Superior temporal gyrus (tissue), 1 donor: ENCODE measurements at regions not wholly inside any gene's neighbourhood (a gene's known extent, or its start where the extent isn't known, plus 50 kb on each side); places are given as distances from the start of the nearest gene placed in this dataset.
A peak's percentile ranks its signal among the peaks of the same experiment; 100 is the strongest.

ENCODE experiments used
- DNase-seq: peaks from one replicate; pipeline ENCODE4 v3.0.0-alpha.2; 2016; ENCODE audit errors: extremely low spot score

DNA sequence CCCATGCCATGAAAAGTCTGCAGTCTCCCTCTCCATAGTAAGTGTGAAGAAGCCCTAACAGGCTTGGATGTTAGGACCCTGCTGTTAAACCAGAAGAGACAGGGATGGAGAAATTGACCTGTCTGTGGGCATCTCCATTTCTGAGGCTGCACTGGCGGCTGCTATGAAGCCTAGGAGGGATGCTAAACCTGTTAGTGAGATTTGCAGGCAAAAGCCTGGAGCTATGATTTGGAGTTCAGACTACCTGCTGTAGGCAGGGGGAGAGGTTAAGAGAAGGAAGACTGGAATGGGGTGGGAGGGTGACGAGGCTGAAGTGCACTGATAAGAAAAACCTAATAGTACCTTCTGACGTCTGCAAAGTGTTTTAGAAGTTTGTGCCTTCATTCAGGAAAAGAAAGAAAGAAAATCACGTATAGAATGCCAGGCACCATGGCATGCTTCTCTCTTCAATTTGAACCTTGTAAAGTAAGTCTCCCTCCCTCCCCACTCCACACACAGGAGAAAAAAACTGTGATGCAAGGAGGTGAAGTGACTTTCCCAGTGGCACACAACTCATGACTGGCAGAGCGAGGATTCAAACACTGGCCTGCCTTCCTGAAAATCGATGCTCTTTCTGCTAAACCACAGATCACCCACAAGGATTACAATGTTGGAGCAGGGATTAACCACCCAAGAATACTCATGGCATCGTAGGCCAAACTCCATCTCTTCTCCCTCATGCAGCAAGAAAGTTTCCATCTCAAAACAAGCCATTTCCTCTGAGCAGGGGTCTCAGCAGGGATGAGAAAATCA, 98.5 kb upstream of the PKDCC start:
- no peak for DNase-seq

DNA sequence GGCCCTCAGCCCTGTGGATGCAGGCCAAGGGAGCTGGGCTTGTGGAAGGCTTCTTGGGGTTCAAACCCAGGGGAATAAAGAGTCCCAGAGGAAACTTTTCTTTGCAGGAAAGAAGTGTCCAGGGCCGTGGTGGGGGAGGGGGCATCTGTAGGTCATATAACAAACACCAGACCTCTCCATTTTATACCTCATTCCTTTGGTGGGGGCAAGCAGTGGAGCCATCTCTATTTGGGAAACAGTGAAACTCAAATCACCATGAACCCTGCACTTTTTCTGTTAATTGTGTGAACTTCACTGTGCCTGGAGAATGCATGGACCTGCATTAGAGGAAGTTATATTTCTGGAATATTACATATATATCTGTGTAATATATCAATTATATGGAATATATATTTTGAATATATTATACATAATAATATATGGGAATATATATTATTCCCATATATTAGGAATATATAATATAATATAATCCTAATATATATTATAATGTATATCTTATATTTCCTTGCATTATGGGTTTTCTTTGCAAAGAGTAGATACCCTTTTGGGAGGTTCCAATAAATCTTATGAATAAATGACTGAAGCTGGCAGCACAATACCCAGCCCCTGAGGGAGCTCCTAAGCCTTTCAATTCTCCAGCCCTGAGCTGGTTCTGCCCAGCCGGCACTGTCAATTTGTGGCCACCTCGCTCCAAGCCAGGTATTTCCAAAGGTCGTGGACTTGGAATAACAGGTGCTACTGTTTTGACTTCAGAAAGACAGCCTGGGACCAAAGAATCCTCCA, 97.7 kb upstream of the PKDCC start:
- no peak for DNase-seq

DNA sequence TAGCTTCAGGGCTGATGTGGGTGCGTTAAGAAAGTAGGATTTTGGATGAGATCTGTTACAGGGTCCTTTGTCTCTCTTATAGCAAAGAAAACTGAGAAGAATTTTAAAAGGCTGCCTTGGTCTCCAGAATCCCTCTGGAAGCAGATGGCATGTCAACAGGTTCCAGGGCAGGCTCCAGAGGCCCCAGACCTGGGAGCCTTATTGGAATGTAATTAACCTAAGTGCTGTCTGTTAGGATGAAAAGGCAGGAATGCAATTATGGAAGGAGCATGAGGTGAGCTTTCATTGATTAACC, 97.2 kb upstream of the PKDCC start:
- no peak for DNase-seq

DNA sequence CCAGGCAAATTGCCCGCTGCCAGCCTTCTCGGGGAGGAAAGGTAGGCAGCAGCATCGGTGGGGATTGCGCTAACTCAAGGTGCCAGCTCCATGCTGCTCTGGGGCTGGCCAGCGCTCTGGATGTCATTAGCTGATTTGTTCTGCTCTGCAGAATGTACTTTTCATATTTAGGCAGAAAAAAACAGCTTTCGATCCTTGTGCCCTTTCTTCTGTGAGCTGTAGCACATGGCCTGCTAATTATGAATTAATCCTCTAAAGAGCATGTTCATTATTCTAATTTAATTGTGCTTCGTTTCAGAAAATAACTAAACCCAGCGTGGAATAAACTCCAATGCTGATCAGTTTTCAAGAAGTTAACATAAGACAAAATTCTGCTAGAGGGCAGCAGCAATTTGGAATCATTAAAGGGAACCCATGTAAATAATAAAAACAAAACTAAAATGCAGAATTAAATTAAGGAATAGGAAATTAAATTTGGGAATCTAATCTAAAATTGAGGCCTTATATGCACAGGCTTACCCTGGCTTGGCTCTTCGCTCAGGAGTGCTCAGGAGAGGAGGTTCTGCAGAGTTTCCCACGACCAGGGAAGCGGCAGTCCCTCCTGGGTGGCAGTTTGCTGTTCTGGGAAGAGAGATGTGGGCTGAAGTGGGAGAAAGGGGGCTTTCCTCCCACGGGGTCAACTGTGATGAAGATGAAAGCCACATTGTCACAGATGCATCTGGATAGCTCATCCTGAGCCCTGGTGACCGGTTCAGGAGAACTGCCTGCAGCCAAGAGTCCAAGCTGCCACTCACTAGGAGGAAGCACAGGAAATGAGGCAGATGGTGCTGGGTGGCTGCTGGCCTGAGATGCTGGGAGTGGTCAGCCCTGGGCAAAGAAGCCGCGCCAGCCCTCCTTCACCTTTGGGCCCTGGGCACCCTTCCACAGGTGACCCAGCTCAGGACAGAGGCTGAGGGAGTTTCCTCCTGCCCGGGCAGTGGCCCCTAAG, 93.2 kb upstream of the PKDCC start:
- no peak for DNase-seq

DNA sequence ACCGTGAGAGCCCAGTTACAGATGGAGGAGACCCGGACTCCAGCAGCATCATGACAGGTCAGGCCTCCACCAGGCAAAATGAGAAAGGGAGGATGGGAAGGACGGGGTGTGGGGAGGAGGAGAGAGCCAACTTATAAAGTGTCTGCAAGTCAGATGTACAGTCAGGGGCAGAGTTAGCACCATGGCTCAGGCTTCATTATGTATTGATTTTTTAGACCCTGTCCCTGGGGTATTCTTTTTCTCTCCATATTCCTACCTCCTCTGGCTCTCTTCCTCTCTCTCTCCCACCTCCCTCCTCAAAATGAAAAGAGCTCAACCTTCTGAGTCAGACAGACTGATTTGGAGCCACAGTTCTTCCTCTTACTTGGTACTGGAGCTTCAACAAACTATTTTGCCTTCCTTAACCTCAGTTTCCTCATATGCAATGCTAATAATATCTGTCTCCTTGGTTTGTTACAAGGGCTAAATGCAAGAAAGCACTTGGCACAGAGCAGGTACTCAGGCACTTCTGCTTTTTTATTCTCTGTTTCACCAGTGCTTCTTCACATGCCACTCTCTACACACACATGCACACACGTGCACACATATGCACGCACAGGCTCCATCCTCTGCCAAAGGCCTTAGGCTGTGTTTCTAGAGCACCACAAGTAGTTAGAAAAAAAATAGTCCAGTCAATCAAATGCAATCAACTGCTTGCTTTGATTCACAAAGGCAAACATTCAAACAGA, 92.3 kb upstream of the PKDCC start:
- DNase-seq: peak; percentile 24

DNA sequence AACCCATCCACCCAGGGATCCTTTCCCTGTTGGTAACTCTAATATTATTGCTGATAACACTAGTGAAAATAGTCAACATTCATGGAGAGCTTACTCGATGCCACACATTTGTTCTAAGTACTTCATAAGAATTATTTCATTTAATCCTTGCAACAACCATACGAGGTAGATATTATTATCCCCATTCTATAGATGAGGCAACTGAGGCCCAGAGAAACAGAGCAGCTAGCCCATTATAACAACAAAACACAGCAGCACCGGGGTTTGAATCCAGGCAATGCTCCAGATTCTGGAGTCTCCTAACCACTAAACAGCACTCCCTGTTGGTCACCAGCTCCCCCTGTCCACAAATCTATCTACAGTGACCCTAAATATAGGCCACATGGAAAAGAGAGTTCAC, 90.4 kb upstream of the PKDCC start:
- DNase-seq: no peak

DNA sequence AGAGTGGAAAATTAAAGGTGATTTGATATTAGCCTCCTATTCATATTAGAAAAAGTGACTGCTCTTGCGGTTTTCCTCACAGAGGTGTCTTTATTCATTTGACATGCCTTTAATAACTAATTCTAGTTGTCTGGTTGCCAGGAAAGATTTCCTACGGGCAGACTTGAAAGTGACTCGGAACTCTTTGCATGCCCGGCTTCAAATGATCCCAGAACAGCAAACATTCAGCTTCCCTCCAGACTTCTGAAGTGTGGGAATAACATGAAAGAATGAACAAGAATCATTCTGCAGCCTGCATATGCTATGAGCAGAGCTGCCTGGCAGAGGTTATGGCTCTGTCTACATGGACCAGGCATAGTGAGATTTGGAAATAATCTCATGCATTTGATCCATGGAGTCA, 89.6 kb upstream of the PKDCC start:
- no peak for DNase-seq

DNA sequence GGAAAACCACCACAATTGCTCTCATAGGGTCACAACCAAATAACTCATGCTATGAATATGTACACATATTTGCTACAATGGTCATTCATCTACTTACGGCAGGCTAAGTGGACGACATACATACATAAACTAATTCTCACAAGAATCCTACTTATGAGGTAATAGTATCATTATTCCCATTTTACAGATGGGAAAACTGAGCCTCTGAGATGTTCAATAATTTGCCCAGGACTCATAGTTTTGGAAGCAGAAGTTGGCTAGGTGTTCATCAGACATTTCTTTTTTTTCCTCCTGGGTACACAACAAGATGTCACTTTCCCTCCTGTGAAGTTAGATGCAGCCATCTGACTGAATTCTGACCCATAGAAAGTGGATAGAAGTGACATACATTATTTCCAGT, 89.0 kb upstream of the PKDCC start:
- DNase-seq: no peak

DNA sequence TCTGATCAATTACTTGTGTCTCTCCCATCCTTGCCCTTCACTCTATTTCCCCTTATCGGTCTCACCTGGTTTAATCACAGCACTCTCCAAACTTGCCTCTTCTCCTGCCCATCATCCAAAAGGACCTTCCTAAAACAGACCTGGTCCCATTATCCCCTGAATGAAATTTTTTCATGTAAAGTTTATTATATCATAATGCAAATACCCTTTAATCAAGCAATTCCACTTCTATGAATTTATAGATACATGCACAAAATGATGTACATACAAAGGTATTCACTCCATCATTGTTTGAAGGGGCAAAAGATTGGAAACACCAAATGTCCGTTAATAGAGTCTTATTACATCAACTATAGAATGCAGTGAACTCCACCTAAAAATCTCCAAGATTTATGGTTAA, 88.1 kb upstream of the PKDCC start:
- no peak for DNase-seq

DNA sequence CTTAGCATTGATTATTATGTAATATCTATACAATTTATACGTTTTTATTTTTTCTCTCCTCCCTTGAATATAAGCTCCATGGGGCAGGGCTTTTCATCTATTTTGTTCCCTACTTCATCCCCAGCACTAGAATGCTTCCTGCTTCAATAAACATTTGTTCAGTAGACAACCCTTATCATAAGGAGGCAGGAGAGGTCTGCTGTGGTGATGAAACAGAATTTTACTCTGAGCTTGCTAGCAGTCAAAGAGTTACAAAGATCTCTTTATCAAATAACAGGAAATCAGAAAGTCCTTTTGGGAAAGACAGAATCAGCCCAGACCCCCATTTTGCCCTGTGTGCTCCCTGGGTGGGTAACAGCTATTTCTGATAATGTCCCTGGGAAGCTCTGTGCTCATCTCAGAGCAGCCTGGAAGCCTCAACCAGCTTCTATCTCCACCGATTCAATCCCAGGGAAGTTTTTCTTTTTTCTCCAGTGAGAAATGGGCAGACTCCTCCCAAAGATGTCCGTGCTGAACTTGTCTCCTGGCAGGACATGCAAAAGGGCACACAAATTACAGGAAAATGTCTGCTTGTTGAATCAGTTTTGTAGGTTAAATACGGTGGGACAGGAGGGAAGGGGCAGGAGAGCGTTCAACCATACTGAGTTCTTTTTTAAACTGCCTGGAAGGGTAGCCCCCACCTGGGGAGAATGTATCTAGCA, 84.7 kb upstream of the PKDCC start:
- no peak for DNase-seq

DNA sequence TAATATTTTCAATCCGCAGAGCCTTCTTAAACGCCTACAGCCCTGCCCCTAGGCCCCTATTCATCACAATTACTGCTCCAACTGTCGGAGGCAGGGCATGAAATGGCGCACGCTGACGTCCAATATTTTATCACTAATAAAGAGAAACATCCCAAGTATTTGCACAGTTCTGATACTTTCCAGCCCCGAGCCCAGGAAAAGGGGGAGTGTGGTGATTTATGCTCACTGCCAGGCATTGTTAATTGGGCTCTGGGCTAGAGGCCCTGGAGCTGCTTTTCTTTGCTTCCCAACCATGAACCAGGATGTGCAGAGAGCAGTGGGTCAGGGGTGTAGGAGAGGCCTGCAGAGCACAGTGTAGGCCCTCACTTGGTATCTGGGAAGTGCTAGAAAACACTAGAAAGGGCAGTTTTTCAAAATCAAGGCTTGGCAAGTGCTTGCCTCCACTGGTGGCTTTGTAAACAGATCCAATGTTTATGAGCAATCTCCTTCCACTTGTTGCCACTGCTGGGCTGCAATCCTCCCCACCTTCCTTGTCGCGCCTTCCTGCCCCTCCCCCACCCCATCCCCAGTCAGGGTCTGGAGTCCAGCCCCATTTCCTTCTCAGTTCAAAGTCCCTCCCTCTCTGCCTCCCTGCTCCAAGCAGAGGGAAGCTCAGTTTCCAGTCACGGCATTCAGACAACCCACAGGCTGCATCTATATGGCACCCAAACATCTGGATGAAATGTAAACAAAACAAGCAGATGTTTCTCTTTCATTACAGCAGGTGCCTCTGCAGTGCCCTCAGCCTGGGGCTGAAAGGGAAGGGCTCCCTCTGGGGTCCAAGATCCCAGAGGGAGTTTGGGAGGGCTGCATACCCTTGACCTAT, 83.9 kb upstream of the PKDCC start:
- no peak for DNase-seq

DNA sequence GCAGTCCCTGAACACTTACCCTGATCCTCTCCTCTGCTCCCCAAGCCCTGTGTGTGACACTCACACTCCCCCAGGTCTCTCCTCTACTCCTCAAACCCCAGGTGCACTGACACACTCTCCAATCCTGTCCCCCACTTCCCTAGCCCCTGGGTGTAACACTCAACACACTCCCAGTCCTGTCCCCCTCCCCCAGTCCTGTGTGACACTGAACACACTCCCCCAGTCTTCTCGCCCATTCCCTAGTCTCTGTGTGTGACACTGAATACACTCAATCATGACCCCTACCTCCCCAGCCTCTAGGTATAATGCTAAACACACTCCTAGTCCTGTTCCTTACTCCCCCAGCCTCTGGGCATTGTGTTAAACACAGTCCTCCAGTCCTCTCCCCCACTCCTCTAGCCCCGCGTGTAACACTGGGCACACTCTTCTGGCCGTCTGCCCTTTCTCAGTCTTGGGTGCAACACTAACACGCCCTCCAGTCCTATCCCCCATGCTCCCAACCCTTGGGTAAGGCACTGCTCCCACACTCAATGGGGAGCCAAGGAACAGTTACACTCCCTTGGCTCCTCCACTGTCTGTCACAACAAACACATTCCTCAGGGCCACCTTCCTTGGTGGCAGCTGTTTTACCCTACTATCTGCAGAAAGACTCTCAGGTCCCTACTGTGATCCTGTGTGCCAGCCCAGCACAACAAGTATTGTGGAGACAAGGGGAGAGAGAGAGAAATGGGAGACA, 82.5 kb upstream of the PKDCC start:
- DNase-seq: no peak

DNA sequence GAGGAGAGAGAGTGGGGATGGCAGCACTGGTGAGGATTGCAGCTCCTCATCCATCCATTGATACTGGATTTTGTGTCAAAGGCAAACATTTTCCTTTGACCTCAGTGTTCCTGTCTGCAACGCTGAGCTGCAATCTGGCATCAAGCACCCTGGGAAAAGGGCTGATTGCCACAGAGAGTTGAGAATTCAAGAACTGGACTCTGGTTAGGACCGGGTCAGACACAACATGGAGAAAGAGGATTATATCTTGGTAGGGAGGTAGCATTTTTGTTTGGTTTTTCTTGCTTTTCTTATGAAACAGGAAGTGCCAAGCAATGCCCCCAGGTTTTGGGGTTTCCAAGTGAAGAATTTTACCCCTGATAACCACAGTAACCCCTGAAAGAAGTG, 81.9 kb upstream of the PKDCC start:
- DNase-seq: peak; percentile 39

DNA sequence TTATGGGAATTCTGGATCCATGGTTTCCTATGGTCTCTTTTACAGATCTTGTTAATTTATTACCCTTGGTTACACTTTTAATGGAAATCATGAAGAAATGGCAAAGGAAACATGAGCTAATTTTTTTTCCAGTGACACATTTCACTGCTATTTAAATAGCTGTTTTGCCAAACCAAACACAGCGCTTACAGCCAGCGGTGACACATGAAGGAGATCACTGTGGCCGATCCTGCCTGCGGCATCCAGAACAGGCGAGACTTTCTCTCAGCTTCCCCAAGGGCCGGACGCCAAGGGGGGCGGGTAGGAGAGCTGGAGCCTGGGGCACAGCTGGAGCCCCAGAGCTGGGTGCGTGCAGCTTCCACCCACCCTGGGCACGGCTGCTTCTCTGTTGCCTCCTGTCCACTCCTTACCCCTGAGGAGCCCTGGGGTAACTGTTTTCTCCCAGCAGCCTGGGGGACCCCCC, 81.4 kb upstream of the PKDCC start:
- peak; percentile 88 for DNase-seq

DNA sequence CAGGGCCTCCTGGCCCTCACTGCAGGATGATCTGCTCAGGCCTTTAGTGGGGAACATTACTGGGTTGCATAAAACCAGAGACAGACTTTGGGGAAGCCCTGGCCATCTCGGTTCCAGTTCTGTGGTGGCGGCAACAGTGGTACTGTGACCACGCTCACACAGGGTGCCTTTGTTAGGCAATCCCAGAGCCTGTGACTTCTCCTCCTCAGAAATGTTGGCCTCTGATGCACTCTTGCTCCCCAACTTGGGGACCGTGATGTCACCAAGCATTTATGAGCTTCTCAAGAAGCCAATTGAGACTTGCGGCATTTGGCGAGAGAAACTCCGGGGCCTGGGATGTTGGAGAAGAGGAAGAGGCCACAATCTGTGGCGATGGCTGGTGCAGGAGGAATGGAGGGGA, 80.9 kb upstream of the PKDCC start:
- peak; percentile 73 for DNase-seq

DNA sequence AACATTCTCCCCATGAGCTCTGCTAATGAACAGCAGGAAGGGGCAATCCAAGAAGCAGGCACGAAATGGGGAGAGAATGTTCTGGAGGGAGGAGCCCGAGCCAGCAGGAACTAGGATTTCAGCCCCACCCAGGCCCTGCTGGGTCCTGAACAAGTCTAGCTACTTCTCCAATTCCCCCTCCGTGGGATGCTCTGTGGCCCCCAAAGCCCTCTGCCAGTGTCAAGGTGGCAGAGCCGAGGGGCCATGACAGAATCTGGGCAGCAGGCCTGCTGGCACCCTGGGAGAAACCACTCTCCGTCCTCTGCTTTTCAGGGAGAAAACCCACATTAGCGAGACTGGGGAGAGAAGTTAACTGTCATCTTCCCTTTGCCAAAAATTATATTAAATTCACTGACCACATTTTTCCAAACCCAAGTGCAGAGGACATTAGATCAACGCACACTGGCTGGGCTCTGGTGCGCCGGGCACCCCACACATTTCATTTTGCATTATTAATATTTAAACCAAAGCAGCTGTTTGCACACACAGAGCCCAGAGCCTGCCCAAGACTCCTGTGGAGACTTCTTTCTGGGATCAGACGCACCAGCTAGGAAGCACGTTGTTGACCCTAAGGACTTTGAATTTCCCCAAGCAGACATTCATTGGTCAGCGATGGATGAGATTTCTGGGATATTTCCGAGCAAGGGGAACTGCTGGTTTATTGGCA, 80.2 kb upstream of the PKDCC start:
- no peak for DNase-seq

DNA sequence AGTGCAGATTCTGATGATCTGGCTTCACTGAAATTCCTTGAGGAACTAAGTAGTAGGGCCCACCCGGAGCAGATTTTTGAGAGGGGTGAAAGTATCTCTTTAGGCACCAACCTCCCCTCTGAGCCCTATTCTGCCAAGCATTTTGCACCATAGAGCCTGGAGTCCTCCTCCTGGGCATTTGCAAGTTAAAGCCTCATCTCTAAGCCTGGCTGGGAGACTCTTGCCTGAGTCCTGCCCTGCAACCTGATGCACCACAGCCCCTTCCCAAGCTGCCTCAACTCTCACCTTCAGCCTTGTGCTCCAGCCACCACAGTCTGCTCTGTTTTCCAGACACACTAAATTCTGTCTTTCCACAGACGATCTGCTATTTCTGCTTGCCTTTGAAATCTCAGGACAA, 79.6 kb upstream of the PKDCC start:
- DNase-seq: no peak

DNA sequence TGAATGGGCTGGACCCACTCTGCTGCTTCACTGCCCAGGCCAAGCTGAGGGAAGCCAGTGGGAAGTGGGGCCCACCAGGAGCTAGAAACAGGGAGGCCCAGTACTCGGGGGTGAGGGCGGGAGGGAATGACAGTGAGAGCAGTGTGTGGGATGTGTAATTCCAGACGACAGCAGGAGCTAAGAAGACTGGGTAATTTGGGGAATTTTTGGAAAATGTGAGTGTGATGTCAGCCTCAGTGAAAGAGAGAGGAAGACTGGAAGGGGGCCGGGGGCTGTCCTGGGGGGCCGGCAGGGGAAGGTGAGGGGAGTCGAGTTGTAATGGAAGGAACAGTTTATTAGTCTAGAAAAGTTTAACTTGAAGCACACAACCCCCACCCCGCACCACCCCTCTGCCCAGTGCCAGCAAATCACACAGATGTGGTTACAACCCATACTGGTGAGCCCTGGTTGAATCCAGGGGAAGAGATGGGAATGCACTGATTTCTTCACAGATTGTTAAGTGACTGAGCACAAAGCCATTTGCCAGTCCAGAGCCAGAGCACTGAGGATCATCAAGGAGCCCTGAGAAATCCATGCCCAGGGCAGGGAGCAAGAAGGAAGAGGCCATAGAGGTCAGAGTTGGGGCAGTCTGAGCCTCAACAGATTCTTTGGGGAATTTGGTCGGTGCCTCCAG, 76.7 kb upstream of the PKDCC start:
- no peak for DNase-seq
